ENCODE measurements at regions not wholly inside any gene's neighbourhood (a gene's known extent, or its start where the extent isn't known, plus 50 kb on each side); places are given as distances from the start of the nearest gene placed in this dataset.

DNA sequence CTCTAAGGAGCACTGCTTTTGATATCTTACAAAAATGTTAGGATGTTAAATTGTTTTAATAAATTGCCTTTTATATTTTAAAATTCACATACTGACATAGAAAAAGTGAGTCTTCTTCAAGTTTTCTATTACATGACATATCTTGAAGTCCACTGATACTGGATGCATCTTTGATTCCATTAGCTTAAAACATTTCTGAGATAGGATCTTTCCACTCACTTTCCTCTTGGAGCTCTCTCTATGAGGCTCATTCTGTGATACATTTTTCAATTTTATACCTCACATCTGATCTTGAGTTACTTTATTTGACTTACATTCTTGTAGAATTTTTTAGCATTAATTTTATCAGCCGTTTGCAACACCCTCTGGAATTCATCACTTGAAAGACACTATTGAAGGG lies 86.8 kb upstream of the NOL4 start:
- H3K27ac ChIP-seq (ENCODE audit: control insufficient read depth, insufficient read depth): no peak overlapping the region
- TF ChIP-seq, protein P1, sequence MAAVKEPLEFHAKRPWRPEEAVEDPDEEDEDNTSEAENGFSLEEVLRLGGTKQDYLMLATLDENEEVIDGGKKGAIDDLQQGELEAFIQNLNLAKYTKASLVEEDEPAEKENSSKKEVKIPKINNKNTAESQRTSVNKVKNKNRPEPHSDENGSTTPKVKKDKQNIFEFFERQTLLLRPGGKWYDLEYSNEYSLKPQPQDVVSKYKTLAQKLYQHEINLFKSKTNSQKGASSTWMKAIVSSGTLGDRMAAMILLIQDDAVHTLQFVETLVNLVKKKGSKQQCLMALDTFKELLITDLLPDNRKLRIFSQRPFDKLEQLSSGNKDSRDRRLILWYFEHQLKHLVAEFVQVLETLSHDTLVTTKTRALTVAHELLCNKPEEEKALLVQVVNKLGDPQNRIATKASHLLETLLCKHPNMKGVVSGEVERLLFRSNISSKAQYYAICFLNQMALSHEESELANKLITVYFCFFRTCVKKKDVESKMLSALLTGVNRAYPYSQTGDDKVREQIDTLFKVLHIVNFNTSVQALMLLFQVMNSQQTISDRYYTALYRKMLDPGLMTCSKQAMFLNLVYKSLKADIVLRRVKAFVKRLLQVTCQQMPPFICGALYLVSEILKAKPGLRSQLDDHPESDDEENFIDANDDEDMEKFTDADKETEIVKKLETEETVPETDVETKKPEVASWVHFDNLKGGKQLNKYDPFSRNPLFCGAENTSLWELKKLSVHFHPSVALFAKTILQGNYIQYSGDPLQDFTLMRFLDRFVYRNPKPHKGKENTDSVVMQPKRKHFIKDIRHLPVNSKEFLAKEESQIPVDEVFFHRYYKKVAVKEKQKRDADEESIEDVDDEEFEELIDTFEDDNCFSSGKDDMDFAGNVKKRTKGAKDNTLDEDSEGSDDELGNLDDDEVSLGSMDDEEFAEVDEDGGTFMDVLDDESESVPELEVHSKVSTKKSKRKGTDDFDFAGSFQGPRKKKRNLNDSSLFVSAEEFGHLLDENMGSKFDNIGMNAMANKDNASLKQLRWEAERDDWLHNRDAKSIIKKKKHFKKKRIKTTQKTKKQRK (IDR thresholded peaks at IDR 0.05; ENCODE audit: low read depth, low read length): no peak
- no peak for TF ChIP-seq HCFC1 (IDR thresholded peaks at IDR 0.05; ENCODE audit: low read length)
- TF ChIP-seq EGR1 (IDR thresholded peaks at IDR 0.05; ENCODE audit: borderline replicate concordance in 1 of 2, low read depth in 2 of 2, low read length in 2 of 2): no peak
- no peak for TF ChIP-seq CHD4 (IDR thresholded peaks at IDR 0.05)
- TF ChIP-seq EZH2 (IDR thresholded peaks at IDR 0.05; ENCODE audit: borderline replicate concordance, control insufficient read depth, low read depth, low read length): no peak
- TF ChIP-seq, protein P2, sequence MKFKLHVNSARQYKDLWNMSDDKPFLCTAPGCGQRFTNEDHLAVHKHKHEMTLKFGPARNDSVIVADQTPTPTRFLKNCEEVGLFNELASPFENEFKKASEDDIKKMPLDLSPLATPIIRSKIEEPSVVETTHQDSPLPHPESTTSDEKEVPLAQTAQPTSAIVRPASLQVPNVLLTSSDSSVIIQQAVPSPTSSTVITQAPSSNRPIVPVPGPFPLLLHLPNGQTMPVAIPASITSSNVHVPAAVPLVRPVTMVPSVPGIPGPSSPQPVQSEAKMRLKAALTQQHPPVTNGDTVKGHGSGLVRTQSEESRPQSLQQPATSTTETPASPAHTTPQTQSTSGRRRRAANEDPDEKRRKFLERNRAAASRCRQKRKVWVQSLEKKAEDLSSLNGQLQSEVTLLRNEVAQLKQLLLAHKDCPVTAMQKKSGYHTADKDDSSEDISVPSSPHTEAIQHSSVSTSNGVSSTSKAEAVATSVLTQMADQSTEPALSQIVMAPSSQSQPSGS (IDR thresholded peaks at IDR 0.05; ENCODE audit: low read length): no peak
- no peak for TF ChIP-seq KAT2A (conservative IDR thresholded peaks at IDR 0.05; ENCODE audit: control insufficient read depth, low read depth, low read length)
- no peak for TF ChIP-seq BCL11A (IDR thresholded peaks at IDR 0.05; ENCODE audit: low read depth, low read length)
- no peak for TF ChIP-seq HDAC6 (IDR thresholded peaks at IDR 0.05; ENCODE audit: unreplicated experiment)
- TF ChIP-seq, protein P3, sequence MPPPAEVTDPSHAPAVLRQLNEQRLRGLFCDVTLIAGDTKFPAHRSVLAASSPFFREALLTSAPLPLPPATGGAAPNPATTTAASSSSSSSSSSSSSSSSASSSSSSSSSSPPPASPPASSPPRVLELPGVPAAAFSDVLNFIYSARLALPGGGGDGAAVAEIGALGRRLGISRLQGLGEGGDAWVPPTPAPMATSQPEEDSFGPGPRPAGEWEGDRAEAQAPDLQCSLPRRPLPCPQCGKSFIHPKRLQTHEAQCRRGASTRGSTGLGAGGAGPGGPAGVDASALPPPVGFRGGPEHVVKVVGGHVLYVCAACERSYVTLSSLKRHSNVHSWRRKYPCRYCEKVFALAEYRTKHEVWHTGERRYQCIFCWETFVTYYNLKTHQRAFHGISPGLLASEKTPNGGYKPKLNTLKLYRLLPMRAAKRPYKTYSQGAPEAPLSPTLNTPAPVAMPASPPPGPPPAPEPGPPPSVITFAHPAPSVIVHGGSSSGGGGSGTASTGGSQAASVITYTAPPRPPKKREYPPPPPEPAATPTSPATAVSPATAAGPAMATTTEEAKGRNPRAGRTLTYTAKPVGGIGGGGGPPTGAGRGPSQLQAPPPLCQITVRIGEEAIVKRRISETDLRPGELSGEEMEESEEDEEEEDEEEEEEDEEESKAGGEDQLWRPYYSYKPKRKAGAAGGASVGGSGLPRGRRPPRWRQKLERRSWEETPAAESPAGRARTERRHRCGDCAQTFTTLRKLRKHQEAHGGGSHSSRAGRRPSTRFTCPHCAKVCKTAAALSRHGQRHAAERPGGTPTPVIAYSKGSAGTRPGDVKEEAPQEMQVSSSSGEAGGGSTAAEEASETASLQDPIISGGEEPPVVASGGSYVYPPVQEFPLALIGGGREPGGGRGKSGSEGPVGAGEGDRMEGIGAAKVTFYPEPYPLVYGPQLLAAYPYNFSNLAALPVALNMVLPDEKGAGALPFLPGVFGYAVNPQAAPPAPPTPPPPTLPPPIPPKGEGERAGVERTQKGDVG (CRISPR knock-in tag; IDR thresholded peaks at IDR 0.05): no peak
- ChIA-PET POLR2A (no interaction called here), RAD21 (ENCODE audit: unreplicated experiment) (interaction anchor here (1.1 to 2.1 kb wide), 8 partner anchors 9 to 188 kb away, joined by 3 to 12 read pairs (median 6); partner anchors contain the start of gene NOL4), SMC1A (ENCODE audit: uncharacterized antibody, unreplicated experiment) (interaction anchor here (0.5 to 3.0 kb wide), 13 partner anchors 10 to 1256 kb away, joined by 3 to 17 read pairs (median 5); partner anchors contain the start of gene NOL4), CTCF (interaction anchor here (1.0 to 4.8 kb wide), 7 partner anchors 11 to 189 kb away, joined by 3 to 34 read pairs (median 4); no protein-coding TSS in a partner anchor)
- H3K4me3 ChIP-seq: no peak overlapping the region
- FAIRE-seq (no peak), DNase-seq (ENCODE audit: low read depth, low spot score) (no peak), ATAC-seq (no peak)
- no peaks in the 10 kb centered on the region for H3K79me2 ChIP-seq (ENCODE audit: control insufficient read depth, insufficient read depth, low read length)
- H3K9me3 ChIP-seq (replicated peaks; ENCODE audit: control insufficient read depth, insufficient read depth, low read length): no peaks in the 10 kb centered on the region; the same call in 2 of the 3 replicates
- in situ Hi-C loops (cut with MboI): no loop called here
- no TSS peak for BruUV-seq (replicated peaks)
- H3K9ac ChIP-seq (ENCODE audit: control insufficient read depth, insufficient read depth, low read length): no peak overlapping the region
- no peaks in the 10 kb centered on the region for H3K4me1 ChIP-seq (ENCODE audit: control insufficient read depth, insufficient read depth, low read length)
- H4K20me1 ChIP-seq (ENCODE audit: control insufficient read depth, insufficient read depth): no peaks in the 10 kb centered on the region
- H3K4me2 ChIP-seq (ENCODE audit: control insufficient read depth, insufficient read depth): no peak overlapping the region
- no peak overlapping the region for H2AFZ ChIP-seq (ENCODE audit: control insufficient read depth, low read depth, low read length)
- H3K27me3 ChIP-seq (replicated peaks in 1 of 2; ENCODE audit: control insufficient read depth in 2 of 2, insufficient read depth in 2 of 2, low read length in 1 of 2): no peaks in the 10 kb centered on the region
- 4% methylated on average over 1 of the region's 1 CpG for WGBS (ENCODE audit: insufficient coverage, insufficient replicate concordance, low lambda C conversion rate, missing lambda C conversion rate)
- no peaks in the 10 kb centered on the region for H3K36me3 ChIP-seq (ENCODE audit: control insufficient read depth in 2 of 2, insufficient read depth in 2 of 2, low read length in 1 of 2)
- intact Hi-C loops (cut with micrococcal nuclease; ENCODE audit: unreplicated experiment): no loop called here

Measured in GM12878 (cell line).